ENCODE measurements at regions not wholly inside any gene's neighbourhood (a gene's known extent, or its start where the extent isn't known, plus 50 kb on each side); places are given as distances from the start of the nearest gene placed in this dataset.

DNA sequence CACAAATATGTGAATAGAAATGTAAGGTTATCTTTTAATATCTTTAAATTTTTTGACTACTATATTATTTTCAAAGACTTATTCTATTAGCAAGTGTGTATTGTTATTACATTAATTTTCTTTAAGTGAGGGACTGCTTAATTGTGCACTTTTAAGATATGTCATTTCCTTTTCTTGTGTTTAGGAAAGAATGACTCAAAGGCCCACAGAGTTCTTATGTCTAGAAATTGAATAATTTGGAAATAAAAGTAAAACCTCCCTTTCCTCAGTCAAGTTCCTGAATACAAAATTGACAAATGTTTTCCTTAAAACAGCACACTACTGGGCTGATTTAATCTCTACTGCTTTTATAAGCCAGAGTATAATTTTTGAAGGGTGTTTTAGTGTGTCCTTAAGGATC is 169.7 kb downstream of the TMEM47 start:
- TF ChIP-seq, protein P1, sequence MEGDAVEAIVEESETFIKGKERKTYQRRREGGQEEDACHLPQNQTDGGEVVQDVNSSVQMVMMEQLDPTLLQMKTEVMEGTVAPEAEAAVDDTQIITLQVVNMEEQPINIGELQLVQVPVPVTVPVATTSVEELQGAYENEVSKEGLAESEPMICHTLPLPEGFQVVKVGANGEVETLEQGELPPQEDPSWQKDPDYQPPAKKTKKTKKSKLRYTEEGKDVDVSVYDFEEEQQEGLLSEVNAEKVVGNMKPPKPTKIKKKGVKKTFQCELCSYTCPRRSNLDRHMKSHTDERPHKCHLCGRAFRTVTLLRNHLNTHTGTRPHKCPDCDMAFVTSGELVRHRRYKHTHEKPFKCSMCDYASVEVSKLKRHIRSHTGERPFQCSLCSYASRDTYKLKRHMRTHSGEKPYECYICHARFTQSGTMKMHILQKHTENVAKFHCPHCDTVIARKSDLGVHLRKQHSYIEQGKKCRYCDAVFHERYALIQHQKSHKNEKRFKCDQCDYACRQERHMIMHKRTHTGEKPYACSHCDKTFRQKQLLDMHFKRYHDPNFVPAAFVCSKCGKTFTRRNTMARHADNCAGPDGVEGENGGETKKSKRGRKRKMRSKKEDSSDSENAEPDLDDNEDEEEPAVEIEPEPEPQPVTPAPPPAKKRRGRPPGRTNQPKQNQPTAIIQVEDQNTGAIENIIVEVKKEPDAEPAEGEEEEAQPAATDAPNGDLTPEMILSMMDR (conservative IDR thresholded peaks at IDR 0.05 in 1 of 2, IDR thresholded peaks at IDR 0.05 in 1 of 2; ENCODE audit: extremely low read depth in 1 of 2, insufficient read depth in 1 of 2, low read depth in 1 of 2, low read length in 2 of 2), result no peak
- TF ChIP-seq EZH2 (IDR thresholded peaks at IDR 0.05; ENCODE audit: borderline replicate concordance, low read length), result no peak

Data from mammary epithelial cell (primary cell).